Endodermal cell (in vitro differentiated cells): ENCODE measurements at regions not wholly inside any gene's neighbourhood (a gene's known extent, or its start where the extent isn't known, plus 50 kb on each side); places are given as distances from the start of the nearest gene placed in this dataset.

Source experiments
- DNase-seq: peaks from one replicate; pipeline ENCODE4 v3.0.0-alpha.2; 2017
- H3K27ac ChIP-seq: 2 replicates; pipeline ENCODE4 v1.5.1; 2013; ENCODE audit warnings: mild to moderate bottlenecking, low read depth, low read length, moderate library complexity
- H3K27me3 ChIP-seq: 2 replicates; pipeline ENCODE4 v1.6.1; 2013; ENCODE audit warnings: mild to moderate bottlenecking, low read length, moderate library complexity; ENCODE audit not compliant: insufficient read depth, control insufficient read depth, poor library complexity, severe bottlenecking
- H3K36me3 ChIP-seq: 2 replicates; pipeline ENCODE4 v1.7.0; 2013; ENCODE audit warnings: mild to moderate bottlenecking, low read length, moderate library complexity; ENCODE audit not compliant: control insufficient read depth, insufficient read depth
- H3K4me1 ChIP-seq: one replicate; pipeline ENCODE4 v1.7.0; 2013; ENCODE audit warnings: low read length; ENCODE audit not compliant: control insufficient read depth, insufficient read depth
- H3K4me3 ChIP-seq: 2 replicates; pipeline ENCODE4 v1.5.1; 2013; ENCODE audit warnings: mild to moderate bottlenecking, low read length, moderate library complexity
- H3K9ac ChIP-seq: 2 replicates; pipeline ENCODE4 v1.6.1; 2013; ENCODE audit warnings: mild to moderate bottlenecking, low read length, moderate library complexity; ENCODE audit not compliant: poor library complexity, severe bottlenecking; ENCODE audit errors: extremely low read depth
- H3K9me3 ChIP-seq: 2 replicates; pipeline ENCODE4 v1.6.1; 2013; ENCODE audit warnings: mild to moderate bottlenecking, low read length, moderate library complexity; ENCODE audit not compliant: control insufficient read depth
- H3K27ac Mint-ChIP-seq: 2 replicates; pipeline ENCODE4 v1.8.0; 2020; ENCODE audit warnings: mixed read lengths
- H3K27me3 Mint-ChIP-seq: 2 replicates; pipeline ENCODE4 v1.8.0; 2021; ENCODE audit warnings: mild to moderate bottlenecking, mixed read lengths; ENCODE audit not compliant: insufficient read depth
- H3K36me3 Mint-ChIP-seq: 2 replicates; pipeline ENCODE4 v1.8.0; 2020; ENCODE audit warnings: low read depth, mixed read lengths
- H3K4me1 Mint-ChIP-seq: 2 replicates; pipeline ENCODE4 v1.8.0; 2020; ENCODE audit warnings: mixed read lengths
- H3K4me3 Mint-ChIP-seq: 2 replicates; pipeline ENCODE4 v1.8.0; 2020; ENCODE audit warnings: mild to moderate bottlenecking, moderate library complexity, mixed read lengths
- H3K9me3 Mint-ChIP-seq: 2 replicates; pipeline ENCODE4 v1.8.0; 2020; ENCODE audit warnings: mild to moderate bottlenecking, mixed read lengths
- CTCF ChIP-seq: fragments of 200-600 bp; sonication (generic); conservative IDR thresholded peaks from 2 replicates; pipeline ENCODE4 v1.5.0; 2021; ENCODE audit warnings: antibody characterized with exemption, mild to moderate bottlenecking
- WGBS, 2 experiments: methylation state at CpG; one replicate each; pipeline versions ENCODE4 v1.1.5 to v1.1.7; 2013; ENCODE audit warnings: missing lambda C conversion rate in 2 of 2, mixed read lengths in 1 of 2; ENCODE audit not compliant: insufficient coverage in 1 of 2, insufficient read length in 1 of 2; 5-methylcytosine and 5-hydroxymethylcytosine counted together

- Mint-ChIP-seq H3K4me1 (peaks cover 3% of the 10 kb centered on the region), H3K4me3 (no peak overlapping the region), H3K36me3 (peaks cover 23% of the 10 kb centered on the region), H3K27me3 (no peaks in the 10 kb centered on the region), H3K9me3 (peaks cover 51% of the 10 kb centered on the region), H3K27ac (no peak overlapping the region)
- WGBS, 2 experiments = 92 to 100% methylated on average over 1 to 7 of the region's 7 CpGs
- no peak overlapping the region for H3K4me3 ChIP-seq
- no peak overlapping the region for H3K9ac ChIP-seq
- no peak for DNase-seq
- H3K27me3 ChIP-seq = no peaks in the 10 kb centered on the region
- H3K36me3 ChIP-seq = no peaks in the 10 kb centered on the region
- TF ChIP-seq CTCF = no peak
- peaks cover 41% of the 10 kb centered on the region for H3K9me3 ChIP-seq
- no peak overlapping the region for H3K27ac ChIP-seq
- no peaks in the 10 kb centered on the region for H3K4me1 ChIP-seq
Measured at GRCh38 chr3:146337991-146338390, 87.1 kb upstream of the PLSCR4 start.

- Mint-ChIP-seq H3K4me1 (peaks cover 2% of the 10 kb centered on the region), H3K36me3 (peaks cover 23% of the 10 kb centered on the region), H3K9me3 (peaks cover 52% of the 10 kb centered on the region), H3K27ac (no peak overlapping the region), H3K27me3 (no peaks in the 10 kb centered on the region), H3K4me3 (no peak overlapping the region)
- no peak for TF ChIP-seq CTCF
- no peaks in the 10 kb centered on the region for H3K4me1 ChIP-seq
- DNase-seq = no peak
- H3K4me3 ChIP-seq = peak overlapping the region; percentile 31
- peaks cover 42% of the 10 kb centered on the region for H3K9me3 ChIP-seq
- no peak overlapping the region for H3K9ac ChIP-seq
- H3K27ac ChIP-seq = no peak overlapping the region
- 85 to 86% methylated on average over 3 of the region's 3 CpGs for whole genome bisulfite sequencing, 2 experiments
- H3K36me3 ChIP-seq = no peaks in the 10 kb centered on the region
- no peaks in the 10 kb centered on the region for H3K27me3 ChIP-seq
Measured at GRCh38 chr3:146335386-146335785, 84.5 kb upstream of the PLSCR4 start.

GRCh38 chr3:146334151-146334550 is 83.2 kb upstream of the PLSCR4 start:
- H3K4me3 ChIP-seq = no peak overlapping the region
- no peaks in the 10 kb centered on the region for H3K27me3 Mint-ChIP-seq
- peaks cover 9% of the 10 kb centered on the region for H3K4me1 Mint-ChIP-seq
- H3K9me3 Mint-ChIP-seq = peaks cover 52% of the 10 kb centered on the region
- no peak overlapping the region for H3K9ac ChIP-seq
- no peak for DNase-seq
- H3K4me1 ChIP-seq = peaks cover 6% of the 10 kb centered on the region
- H3K36me3 Mint-ChIP-seq = peaks cover 23% of the 10 kb centered on the region
- H3K4me3 Mint-ChIP-seq = no peak overlapping the region
- no peak for TF ChIP-seq CTCF
- no peak overlapping the region for H3K27ac ChIP-seq
- no peak overlapping the region for H3K27ac Mint-ChIP-seq
- WGBS, 2 experiments = 94 to 95% methylated on average over 7 of the region's 7 CpGs
- peaks cover 42% of the 10 kb centered on the region for H3K9me3 ChIP-seq
- H3K27me3 ChIP-seq = no peaks in the 10 kb centered on the region
- no peaks in the 10 kb centered on the region for H3K36me3 ChIP-seq
